HL-60 (cell line): ENCODE measurements at regions not wholly inside any gene's neighbourhood (a gene's known extent, or its start where the extent isn't known, plus 50 kb on each side); places are given as distances from the start of the nearest gene placed in this dataset.

ENCODE experiments used
- CTCF ChIP-seq: IDR thresholded peaks from one replicate; pipeline ENCODE4 v1.5.1; 2011; ENCODE audit warnings: low read length, control low read depth, inconsistent platforms; ENCODE audit not compliant: insufficient read depth
- POLR2AphosphoS5 ChIP-seq: IDR thresholded peaks from 2 replicates; pipeline ENCODE4 v1.6.1; 2012; ENCODE audit warnings: low read depth

- TF ChIP-seq CTCF, result no peak
- TF ChIP-seq POLR2AphosphoS5, result no peak
Observed at GRCh38 chr6:87920245-87920644, 127.4 kb upstream of the SPACA1 start.
